Skin of body (tissue), 1 donor: ENCODE measurements at regions not wholly inside any gene's neighbourhood (a gene's known extent, or its start where the extent isn't known, plus 50 kb on each side); places are given as distances from the start of the nearest gene placed in this dataset.

Source experiments
- DNase-seq: peaks from one replicate; lab custom pipeline; 2025; lab: John Stamatoyannopoulos, UW

GRCh38 chr14:65794674-65795279, 382.2 kb downstream of the FUT8 start:
- no peak for DNase-seq

GRCh38 chr14:65798216-65798615, 385.7 kb downstream of the FUT8 start:
- DNase-seq: no peak

GRCh38 chr14:65800694-65801093, 388.2 kb downstream of the FUT8 start:
- no peak for DNase-seq

- DNase-seq: no peak
Observed at GRCh38 chr14:65802196-65802595, 389.7 kb downstream of the FUT8 start.

- DNase-seq: no peak
Observed at GRCh38 chr14:65803885-65804284, 391.4 kb downstream of the FUT8 start.

- no peak for DNase-seq
Observed at GRCh38 chr14:65804439-65805112, 392.0 kb downstream of the FUT8 start.

- no peak for DNase-seq
Observed at GRCh38 chr14:65805113-65805473, 392.6 kb downstream of the FUT8 start.

GRCh38 chr14:65808390-65808789, 395.9 kb downstream of the FUT8 start:
- DNase-seq: no peak

- DNase-seq: no peak
Observed at GRCh38 chr14:65810322-65810721, 397.8 kb downstream of the FUT8 start.

GRCh38 chr14:65813760-65814384, 401.3 kb downstream of the FUT8 start:
- no peak for DNase-seq

- DNase-seq: no peak
Observed at GRCh38 chr14:65815127-65815526, 402.6 kb downstream of the FUT8 start.

GRCh38 chr14:65817011-65817410, 404.5 kb downstream of the FUT8 start:
- no peak for DNase-seq

GRCh38 chr14:65819569-65819968, 407.0 kb downstream of the FUT8 start:
- DNase-seq: no peak

GRCh38 chr14:65821224-65821753, 408.8 kb downstream of the FUT8 start:
- no peak for DNase-seq

- DNase-seq: peak; percentile 2
Observed at GRCh38 chr14:65824285-65824977, 411.9 kb downstream of the FUT8 start.

GRCh38 chr14:65824978-65825299, 412.4 kb downstream of the FUT8 start:
- no peak for DNase-seq

- DNase-seq: no peak
Observed at GRCh38 chr14:65826946-65827345, 414.4 kb downstream of the FUT8 start.

GRCh38 chr14:65827520-65827919, 415.0 kb downstream of the FUT8 start:
- DNase-seq: no peak

- DNase-seq: no peak
Observed at GRCh38 chr14:65828396-65828795, 415.9 kb downstream of the FUT8 start.

- no peak for DNase-seq
Observed at GRCh38 chr14:65832431-65833266, 420.1 kb downstream of the FUT8 start.

- DNase-seq: no peak
Observed at GRCh38 chr14:65833267-65833880, 420.8 kb downstream of the FUT8 start.
